ENCODE measurements at regions not wholly inside any gene's neighbourhood (a gene's known extent, or its start where the extent isn't known, plus 50 kb on each side); places are given as distances from the start of the nearest gene placed in this dataset.

DNA sequence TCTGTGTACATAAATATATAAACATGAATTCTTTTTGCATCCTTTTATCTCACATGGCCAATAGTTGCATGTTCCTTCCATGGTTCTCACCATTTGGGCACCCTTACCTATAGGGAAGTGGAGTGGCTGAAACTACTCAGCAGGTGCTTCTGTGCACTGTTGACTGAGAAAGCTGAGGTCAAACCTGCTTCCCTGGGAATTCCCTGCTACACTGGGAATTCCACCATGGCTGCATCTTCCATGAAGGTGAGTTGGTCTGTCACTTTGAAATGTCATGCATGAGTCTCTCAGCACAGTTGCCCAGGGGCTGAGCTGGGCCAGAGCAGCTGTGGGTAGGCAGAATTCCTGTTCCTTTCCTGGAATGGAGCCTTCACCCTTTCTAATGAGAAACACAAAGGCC, 193.8 kb upstream of the PRSS16 start:
- DNase-seq = no peak

GRCh38 chr6:27056615-27057014, 190.9 kb upstream of the PRSS16 start:
- DNase-seq = no peak

DNA sequence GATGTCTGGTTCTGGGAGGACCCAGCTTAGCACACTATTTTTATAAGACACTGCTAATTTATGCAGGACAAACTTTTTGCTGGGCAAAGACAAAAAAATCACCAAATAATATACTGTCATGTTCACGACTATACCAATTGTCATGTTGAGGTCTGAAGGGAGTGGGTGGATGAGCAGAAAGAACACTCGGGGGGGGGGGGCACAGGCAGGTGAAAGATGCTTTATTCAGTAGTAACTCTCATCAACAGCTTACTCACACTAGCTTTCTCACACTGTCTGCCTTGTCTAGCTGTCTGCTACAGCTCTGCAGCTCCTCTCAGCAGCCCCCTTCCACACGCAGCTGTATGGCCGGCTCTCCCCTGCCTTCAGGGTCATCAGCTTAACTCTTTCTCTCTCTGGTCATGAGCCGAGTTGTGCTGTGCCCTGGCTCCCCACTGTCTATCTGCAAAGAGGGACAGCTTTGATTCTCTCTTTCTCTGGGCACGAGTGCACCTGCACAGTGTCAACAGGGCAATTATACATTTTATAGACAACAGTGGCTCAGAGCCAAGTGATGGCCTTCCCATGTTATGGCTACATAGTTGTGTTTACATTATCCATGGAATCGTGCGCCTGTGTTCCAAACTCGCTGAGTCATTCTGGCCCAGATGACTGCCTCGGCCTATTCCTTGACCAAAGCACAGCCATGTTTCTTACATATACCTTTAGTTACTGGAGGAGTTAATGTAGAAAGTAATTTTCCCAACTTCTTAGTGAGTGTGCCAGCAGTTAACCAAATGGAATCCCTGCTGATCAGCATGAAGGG, 187.7 kb upstream of the PRSS16 start:
- peak; percentile 88 for DNase-seq

GRCh38 chr6:27061235-27061993, 186.1 kb upstream of the PRSS16 start:
- DNase-seq = no peak

- DNase-seq = no peak
Observed at GRCh38 chr6:27062755-27063154, 184.7 kb upstream of the PRSS16 start.

GRCh38 chr6:27065183-27065582, 182.3 kb upstream of the PRSS16 start:
- no peak for DNase-seq

GRCh38 chr6:27066381-27066780, 181.1 kb upstream of the PRSS16 start:
- DNase-seq = no peak

GRCh38 chr6:27066802-27067201, 180.7 kb upstream of the PRSS16 start:
- no peak for DNase-seq

DNA sequence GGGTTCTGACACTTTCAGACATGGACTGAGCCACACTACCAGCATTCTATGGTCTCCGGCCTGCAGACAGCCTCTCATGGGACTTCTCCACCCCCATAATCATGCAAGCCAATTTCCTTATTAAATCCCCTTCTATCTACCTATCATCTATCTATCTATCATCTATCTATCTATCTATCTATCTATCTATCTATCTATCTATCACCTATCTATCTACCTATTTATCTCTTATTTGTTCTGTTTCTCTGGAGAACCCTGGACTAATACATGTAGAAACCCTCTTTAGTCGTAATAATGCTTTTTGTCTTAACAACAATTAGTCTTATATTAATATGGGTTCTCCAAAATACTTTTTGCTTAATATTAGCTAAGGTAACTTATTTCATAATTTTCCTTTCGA, 174.1 kb upstream of the PRSS16 start:
- no peak for DNase-seq

GRCh38 chr6:27076116-27076515, 171.4 kb upstream of the PRSS16 start:
- no peak for DNase-seq

- peak; percentile 52 for DNase-seq
Observed at GRCh38 chr6:27078734-27079357, 168.7 kb upstream of the PRSS16 start.

DNA sequence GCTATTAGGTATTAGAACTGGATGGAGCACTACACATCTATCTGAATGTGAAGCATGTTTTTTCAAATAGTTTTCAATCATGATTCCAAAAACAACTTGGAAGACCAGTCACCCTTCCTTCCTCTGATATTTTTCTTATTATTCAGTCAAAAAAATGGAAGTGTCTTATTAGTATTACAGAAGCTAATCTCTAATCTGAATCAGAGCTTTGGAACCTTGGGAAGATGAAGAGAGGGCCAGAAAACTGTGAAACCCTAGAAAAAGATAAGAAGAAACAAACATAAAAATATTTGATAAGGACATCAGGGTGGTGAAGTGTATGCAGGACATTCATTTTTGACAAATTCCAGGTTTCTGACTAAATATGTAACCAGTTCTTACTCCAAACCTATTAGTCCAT, 166.3 kb upstream of the PRSS16 start:
- no peak for DNase-seq

DNA sequence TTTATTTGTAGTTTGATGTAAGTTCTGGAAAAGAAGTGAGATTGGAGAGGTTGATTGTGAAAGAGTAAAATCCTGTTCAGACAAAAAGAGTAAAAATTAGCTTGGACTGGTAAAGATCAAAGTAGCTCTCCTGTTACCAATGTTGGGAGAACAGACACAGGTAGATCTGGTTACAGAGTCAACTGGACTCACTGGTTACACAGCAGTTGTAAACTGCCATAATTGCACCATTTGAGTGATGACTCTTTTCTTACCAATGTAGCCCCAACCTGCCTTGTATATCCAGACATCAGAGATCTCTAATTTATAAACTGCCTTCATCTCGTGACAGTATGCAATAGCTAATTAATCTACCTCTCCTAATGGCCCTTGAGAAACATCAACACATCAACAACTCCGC, 165.6 kb upstream of the PRSS16 start:
- no peak for DNase-seq

DNA sequence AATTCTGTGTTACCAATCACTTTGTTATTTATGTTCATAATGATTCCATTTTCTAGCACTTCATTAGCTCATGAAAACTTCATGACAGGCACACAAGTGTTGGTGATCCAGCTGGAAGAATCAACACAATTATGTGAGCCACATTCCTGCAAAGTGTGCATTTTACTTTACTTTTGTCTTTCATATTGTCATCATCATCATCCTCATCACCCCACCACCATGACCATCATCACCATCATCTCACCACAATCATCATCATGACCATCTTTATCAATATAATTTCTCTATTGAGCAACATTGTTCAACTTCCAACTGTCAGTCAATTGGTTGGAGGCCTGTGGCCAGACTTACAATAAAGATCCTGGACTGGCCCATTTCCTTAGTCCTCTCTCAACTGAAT, 159.4 kb upstream of the PRSS16 start:
- no peak for DNase-seq

- DNase-seq = no peak
Observed at GRCh38 chr6:27091661-27092315, 155.7 kb upstream of the PRSS16 start.

DNA sequence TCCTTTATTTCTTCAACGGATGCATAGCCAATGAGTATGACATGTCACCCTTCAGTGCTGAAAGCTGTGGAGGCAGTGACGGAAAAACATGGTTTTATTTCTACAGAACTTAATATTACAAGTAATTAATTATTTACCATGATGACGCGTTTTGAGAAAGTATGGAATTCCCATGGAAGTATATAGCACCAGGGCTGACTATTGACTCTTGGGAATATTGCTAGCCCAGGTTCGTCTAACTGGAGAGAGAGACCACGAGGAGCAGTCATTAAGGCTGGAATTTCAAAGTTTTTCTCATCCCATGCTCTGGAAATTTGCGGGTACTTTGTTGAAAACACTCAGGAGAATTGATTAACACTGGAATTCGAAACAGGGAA, 155.2 kb upstream of the PRSS16 start:
- DNase-seq = no peak

DNA sequence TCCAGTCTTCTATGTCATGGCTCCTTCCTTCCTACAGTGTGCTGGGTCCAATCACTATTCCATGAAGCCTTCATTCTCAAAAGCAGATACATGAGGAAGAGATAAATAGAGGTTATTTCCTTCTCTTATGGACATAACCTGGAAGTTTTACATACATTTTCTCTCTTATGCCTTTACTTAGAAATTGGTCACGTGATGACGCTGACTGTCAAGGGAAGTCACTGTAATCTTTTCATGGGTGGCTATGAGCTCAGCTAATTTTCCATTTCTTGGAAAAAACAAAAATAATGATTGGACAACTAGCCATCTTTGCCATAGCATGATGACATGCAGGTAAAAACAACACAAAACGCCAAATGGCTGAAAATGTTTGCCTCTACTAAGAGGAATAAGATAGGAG, 151.6 kb upstream of the PRSS16 start:
- no peak for DNase-seq

DNA sequence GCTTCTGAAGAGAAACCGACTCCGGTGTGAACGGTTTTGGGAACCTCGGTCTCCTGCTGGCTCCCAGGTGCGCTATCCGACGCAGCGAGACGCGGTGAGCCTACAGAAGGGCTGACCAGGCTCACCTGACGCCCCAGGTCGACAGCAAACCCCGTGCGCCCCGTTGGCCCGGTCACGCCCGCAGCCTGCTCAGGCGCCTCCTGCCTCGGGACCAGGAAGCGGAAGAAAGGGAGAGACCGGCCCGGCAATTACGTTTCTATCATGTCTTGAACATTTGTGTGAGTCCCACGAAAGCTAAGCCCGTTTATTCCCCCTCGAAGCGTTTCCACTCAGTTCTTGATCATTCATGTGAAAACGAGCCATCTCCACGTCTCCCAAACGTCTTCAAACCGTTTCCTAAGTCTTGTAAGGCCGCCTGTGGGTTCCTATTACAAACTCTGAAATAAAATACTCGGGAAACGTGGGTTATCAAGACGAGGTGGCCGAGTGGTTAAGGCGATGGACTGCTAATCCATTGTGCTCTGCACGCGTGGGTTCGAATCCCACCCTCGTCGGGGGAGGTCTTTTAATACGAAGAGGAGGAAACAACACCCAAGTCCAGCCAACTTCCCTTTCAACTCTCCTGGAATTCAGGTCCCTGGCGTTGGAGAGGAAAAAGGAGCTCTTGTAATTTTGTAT, 150.5 kb upstream of the PRSS16 start:
- no peak for DNase-seq

DNA sequence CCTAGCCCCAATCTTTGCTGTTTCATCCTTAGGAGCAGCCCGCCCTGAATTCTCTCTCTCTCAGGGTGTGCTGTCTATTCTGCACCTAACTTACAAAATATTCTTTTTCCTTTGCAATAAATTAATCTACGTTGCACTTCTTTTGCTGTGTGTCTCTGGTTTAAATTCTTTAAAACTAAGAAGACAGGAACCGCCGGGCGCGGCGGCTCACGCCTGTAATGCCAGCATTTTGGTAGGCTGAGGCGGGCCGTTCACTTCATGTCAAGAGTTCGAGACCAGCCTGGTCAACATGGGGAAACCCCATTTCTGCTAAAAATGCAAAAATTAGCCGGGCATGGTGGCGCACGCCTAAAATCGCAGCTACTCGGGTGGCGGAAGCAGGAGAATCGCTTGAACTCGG, 148.5 kb upstream of the PRSS16 start:
- DNase-seq = no peak

GRCh38 chr6:27100921-27101320, 146.6 kb upstream of the PRSS16 start:
- no peak for DNase-seq

- DNase-seq = no peak
Observed at GRCh38 chr6:27101824-27102223, 145.7 kb upstream of the PRSS16 start.

GRCh38 chr6:27106382-27106781, 141.1 kb upstream of the PRSS16 start:
- DNase-seq = no peak

- DNase-seq = no peak
Observed at GRCh38 chr6:27111743-27112142, 135.8 kb upstream of the PRSS16 start.

All from NCI-H1105 (cell line).